ENCODE measurements at regions not wholly inside any gene's neighbourhood (a gene's known extent, or its start where the extent isn't known, plus 50 kb on each side); places are given as distances from the start of the nearest gene placed in this dataset.

- TF ChIP-seq CTCF (IDR thresholded peaks at IDR 0.05) = no peak
- TF ChIP-seq POLR2A (IDR thresholded peaks at IDR 0.05) = no peak
Measured at GRCh38 chr3:102053375-102053989, 204.2 kb downstream of the NFKBIZ start.

All from right lobe of liver (tissue), 4 donors.